WTC11 (cell line): ENCODE measurements at regions not wholly inside any gene's neighbourhood (a gene's known extent, or its start where the extent isn't known, plus 50 kb on each side); places are given as distances from the start of the nearest gene placed in this dataset.

Experiments used
- ATAC-seq: fragments of 200-7000 bp; cut with Tn5 transposase; 2 replicates; pipeline ENCODE4 v1.10.0; 2021; ENCODE audit warnings: mild to moderate bottlenecking, moderate library complexity
- CTCF ChIA-PET: fragments of 300-600 bp; sonication (Branson Sonifier 250); formaldehyde crosslinking; loops from one replicate; lab custom pipeline; 2021; ENCODE audit warnings: antibody characterized with exemption; lab: Charles Lee
- POLR2A ChIA-PET: fragments of 350-600 bp; sonication (Branson Sonifier 250); formaldehyde crosslinking; loops from one replicate; lab custom pipeline; 2021; ENCODE audit warnings: antibody characterized with exemption; lab: Charles Lee
- DNase-seq: peaks from one replicate; pipeline ENCODE4 v3.0.0; 2021; ENCODE audit warnings: low spot score
- H3K27ac Mint-ChIP-seq: 2 replicates; pipeline ENCODE4 v1.8.0; 2021; ENCODE audit warnings: mixed read lengths
- H3K27me3 Mint-ChIP-seq: 2 replicates; pipeline ENCODE4 v1.8.0; 2021; ENCODE audit warnings: low read depth, mild to moderate bottlenecking, moderate library complexity, mixed read lengths
- H3K36me3 Mint-ChIP-seq: 2 replicates; pipeline ENCODE4 v1.8.0; 2021; ENCODE audit warnings: mixed read lengths
- H3K4me1 Mint-ChIP-seq: 2 replicates; pipeline ENCODE4 v1.8.0; 2022; ENCODE audit warnings: mixed read lengths
- H3K4me3 Mint-ChIP-seq: 2 replicates; pipeline ENCODE4 v1.8.0; 2021; ENCODE audit warnings: mild to moderate bottlenecking, moderate library complexity, mixed read lengths
- H3K9me3 Mint-ChIP-seq: 2 replicates; pipeline ENCODE4 v1.8.0; 2021; ENCODE audit warnings: mixed read lengths
- ARID4B ChIP-seq: sonication (generic); formaldehyde crosslinking; IDR thresholded peaks from 2 replicates; pipeline ENCODE4 v1.8.0; 2023; ENCODE audit warnings: missing genetic modification reagents, mild to moderate bottlenecking, borderline replicate concordance
- CTCF ChIP-seq: fragments of 200-600 bp; IDR thresholded peaks from 2 replicates; pipeline ENCODE4 v1.8.0; 2022; ENCODE audit warnings: antibody characterized with exemption
- E2F4 ChIP-seq: sonication (generic); formaldehyde crosslinking; IDR thresholded peaks from 2 replicates; pipeline ENCODE4 v1.8.1; 2022; ENCODE audit warnings: low read depth, mild to moderate bottlenecking, moderate library complexity, missing genetic modification reagents, borderline replicate concordance
- ELF4 ChIP-seq: sonication (generic); formaldehyde crosslinking; IDR thresholded peaks from 2 replicates; pipeline ENCODE4 v1.8.1; 2022; ENCODE audit warnings: low read depth, mild to moderate bottlenecking, moderate library complexity, missing genetic modification reagents
- ERG ChIP-seq: fragments of 250-450 bp; sonication (Bioruptor Pico); IDR thresholded peaks from 2 replicates; pipeline ENCODE4 v1.8.0; 2021; ENCODE audit warnings: mild to moderate bottlenecking
- ESRRA ChIP-seq: sonication (generic); formaldehyde crosslinking; IDR thresholded peaks from 2 replicates; pipeline ENCODE4 v1.8.1; 2022; ENCODE audit warnings: mild to moderate bottlenecking, missing genetic modification reagents, borderline replicate concordance
- FOXJ3 ChIP-seq: sonication (generic); formaldehyde crosslinking; IDR thresholded peaks from 2 replicates; pipeline ENCODE4 v1.9.0; 2021; ENCODE audit warnings: missing genetic modification reagents, mild to moderate bottlenecking, borderline replicate concordance
- GTF2I ChIP-seq: fragments of 250-450 bp; sonication (Bioruptor Pico); conservative IDR thresholded peaks from 2 replicates; pipeline ENCODE4 v1.4.0; 2021; ENCODE audit warnings: mild to moderate bottlenecking
- HMGA2 ChIP-seq: fragments of 250-450 bp; sonication (Bioruptor Pico); IDR thresholded peaks from 2 replicates; pipeline ENCODE4 v1.4.0; 2021; ENCODE audit warnings: mild to moderate bottlenecking, moderate library complexity
- KAT7 ChIP-seq: sonication (generic); formaldehyde crosslinking; IDR thresholded peaks from 2 replicates; pipeline ENCODE4 v1.8.1; 2023; ENCODE audit warnings: missing genetic modification reagents, mild to moderate bottlenecking, borderline replicate concordance
- MXD4 ChIP-seq: fragments of 250-450 bp; sonication (Bioruptor Pico); IDR thresholded peaks from 2 replicates; pipeline ENCODE4 v1.8.0; 2021; ENCODE audit warnings: mild to moderate bottlenecking, moderate library complexity, borderline replicate concordance
- PRRX2 ChIP-seq: fragments of 250-450 bp; sonication (Bioruptor Pico); IDR thresholded peaks from 2 replicates; pipeline ENCODE4 v1.8.0; 2021; ENCODE audit warnings: mild to moderate bottlenecking
- ZMAT4 ChIP-seq: fragments of 250-450 bp; sonication (Bioruptor Pico); IDR thresholded peaks from 2 replicates; pipeline ENCODE4 v1.9.0; 2021; ENCODE audit warnings: mild to moderate bottlenecking
- ZNF425 ChIP-seq: fragments of 250-450 bp; sonication (Bioruptor Pico); conservative IDR thresholded peaks from 2 replicates; pipeline ENCODE4 v1.9.0; 2021; ENCODE audit warnings: mild to moderate bottlenecking
- ZNF512 ChIP-seq: sonication (generic); formaldehyde crosslinking; IDR thresholded peaks from 2 replicates; pipeline ENCODE4 v1.8.1; 2022; ENCODE audit warnings: missing genetic modification reagents, borderline replicate concordance

GRCh38 chr3:31242026-31242960, 290.4 kb upstream of the STT3B start:
- H3K27ac Mint-ChIP-seq = no peak overlapping the region
- no peak for ATAC-seq
- H3K27me3 Mint-ChIP-seq = no peaks in the 10 kb centered on the region
- no peaks in the 10 kb centered on the region for H3K9me3 Mint-ChIP-seq
- no peaks in the 10 kb centered on the region for H3K36me3 Mint-ChIP-seq
- H3K4me3 Mint-ChIP-seq = no peak overlapping the region
- POLR2A ChIA-PET = interaction anchor here (1.2 kb wide), 1 partner anchor 17 kb away, joined by 4 read pairs; no protein-coding TSS in a partner anchor
- TF ChIP-seq GTF2I (CRISPR knock-in tag) (no peak), ZMAT4 (CRISPR knock-in tag) (no peak), FOXJ3 (CRISPR knock-in tag) (no peak), HMGA2 (CRISPR knock-in tag) (peak; percentile 95), PRRX2 (CRISPR knock-in tag) (no peak), ARID4B (CRISPR knock-in tag) (no peak)
- peaks cover 25% of the 10 kb centered on the region for H3K4me1 Mint-ChIP-seq
- DNase-seq = no peak
- CTCF ChIA-PET = interaction anchor here (0.8 kb wide), 1 partner anchor 52 kb away, joined by 3 read pairs; no protein-coding TSS in a partner anchor

- DNase-seq (no peak), ATAC-seq (no peak)
- ChIA-PET POLR2A (no interaction called here), CTCF (no interaction called here)
- Mint-ChIP-seq H3K27me3 (no peaks in the 10 kb centered on the region), H3K4me1 (peaks cover 18% of the 10 kb centered on the region), H3K4me3 (no peak overlapping the region), H3K27ac (no peak overlapping the region), H3K36me3 (no peaks in the 10 kb centered on the region), H3K9me3 (no peaks in the 10 kb centered on the region)
- TF ChIP-seq CTCF = no peak
- no peak for TF ChIP-seq ZNF512 (CRISPR knock-in tag)
- TF ChIP-seq E2F4 (CRISPR knock-in tag) = no peak
- TF ChIP-seq MXD4 (CRISPR knock-in tag) = no peak
- TF ChIP-seq KAT7 (CRISPR knock-in tag) = no peak
- no peak for TF ChIP-seq ZMAT4 (CRISPR knock-in tag)
- TF ChIP-seq ZNF425 (CRISPR knock-in tag) = no peak
- TF ChIP-seq ERG = no peak
- TF ChIP-seq ELF4 (CRISPR knock-in tag) = no peak
- TF ChIP-seq ESRRA (CRISPR knock-in tag) = no peak
- TF ChIP-seq FOXJ3 (CRISPR knock-in tag) = no peak
Measured at GRCh38 chr3:31244929-31245817, 287.6 kb upstream of the STT3B start.
